ENCODE measurements at regions not wholly inside any gene's neighbourhood (a gene's known extent, or its start where the extent isn't known, plus 50 kb on each side); places are given as distances from the start of the nearest gene placed in this dataset.

DNA sequence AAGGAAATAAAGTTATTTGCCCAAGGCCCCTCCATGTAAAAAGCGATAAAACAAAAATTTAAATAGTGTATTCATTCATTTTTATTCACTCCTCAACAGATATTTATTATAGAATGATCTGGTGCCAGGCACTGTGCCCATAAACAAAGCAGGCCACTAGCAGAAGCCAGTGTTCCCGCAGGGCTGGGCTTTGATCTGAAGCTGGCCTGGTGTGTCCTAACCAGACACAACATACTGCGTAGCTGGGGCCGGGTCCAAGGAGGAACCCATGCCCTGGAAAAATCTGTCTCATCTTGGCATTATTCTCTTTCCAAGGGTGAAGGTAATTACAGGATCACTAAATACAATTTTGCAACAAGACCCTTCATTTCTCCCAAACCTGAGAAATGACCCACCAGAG is 537.4 kb upstream of the CDH5 start:
- H3K4me3 ChIP-seq (ENCODE audit: low read depth, low read length): no peak overlapping the region
- DNase-seq (ENCODE audit: low read depth): no peak
- TF ChIP-seq, protein P1, sequence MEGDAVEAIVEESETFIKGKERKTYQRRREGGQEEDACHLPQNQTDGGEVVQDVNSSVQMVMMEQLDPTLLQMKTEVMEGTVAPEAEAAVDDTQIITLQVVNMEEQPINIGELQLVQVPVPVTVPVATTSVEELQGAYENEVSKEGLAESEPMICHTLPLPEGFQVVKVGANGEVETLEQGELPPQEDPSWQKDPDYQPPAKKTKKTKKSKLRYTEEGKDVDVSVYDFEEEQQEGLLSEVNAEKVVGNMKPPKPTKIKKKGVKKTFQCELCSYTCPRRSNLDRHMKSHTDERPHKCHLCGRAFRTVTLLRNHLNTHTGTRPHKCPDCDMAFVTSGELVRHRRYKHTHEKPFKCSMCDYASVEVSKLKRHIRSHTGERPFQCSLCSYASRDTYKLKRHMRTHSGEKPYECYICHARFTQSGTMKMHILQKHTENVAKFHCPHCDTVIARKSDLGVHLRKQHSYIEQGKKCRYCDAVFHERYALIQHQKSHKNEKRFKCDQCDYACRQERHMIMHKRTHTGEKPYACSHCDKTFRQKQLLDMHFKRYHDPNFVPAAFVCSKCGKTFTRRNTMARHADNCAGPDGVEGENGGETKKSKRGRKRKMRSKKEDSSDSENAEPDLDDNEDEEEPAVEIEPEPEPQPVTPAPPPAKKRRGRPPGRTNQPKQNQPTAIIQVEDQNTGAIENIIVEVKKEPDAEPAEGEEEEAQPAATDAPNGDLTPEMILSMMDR (conservative IDR thresholded peaks at IDR 0.05; ENCODE audit: low read depth, low read length): no peak

- no peak overlapping the region for H3K4me3 ChIP-seq (ENCODE audit: low read depth, low read length)
- TF ChIP-seq, protein P1 (conservative IDR thresholded peaks at IDR 0.05; ENCODE audit: low read depth, low read length): no peak
- DNase-seq (ENCODE audit: low read depth): no peak
Observed at GRCh38 chr16:65828296-65828695, 538.2 kb upstream of the CDH5 start.

DNA sequence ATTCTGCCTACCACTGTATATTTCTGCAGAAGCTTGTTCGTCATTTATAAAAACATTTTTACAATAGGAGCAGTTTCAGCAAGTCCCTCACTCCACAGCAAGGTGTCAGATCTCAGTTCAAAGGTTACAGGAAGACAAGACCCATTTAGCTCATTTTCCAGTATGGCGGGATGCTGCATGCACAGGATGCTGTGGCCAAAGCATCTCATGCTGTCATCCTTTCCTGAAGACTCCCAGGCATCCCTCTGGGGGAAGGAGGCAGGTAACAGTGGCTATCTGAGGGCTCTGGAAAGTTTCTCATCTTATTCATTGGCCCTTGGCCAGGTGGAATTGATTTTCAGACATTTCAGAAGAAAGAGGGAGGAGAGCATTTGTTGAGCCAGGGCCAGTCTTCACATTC is 539.3 kb upstream of the CDH5 start:
- no peak for DNase-seq (ENCODE audit: low read depth)
- no peak overlapping the region for H3K4me3 ChIP-seq (ENCODE audit: low read depth, low read length)
- TF ChIP-seq, protein P1 (conservative IDR thresholded peaks at IDR 0.05; ENCODE audit: low read depth, low read length): no peak

DNA sequence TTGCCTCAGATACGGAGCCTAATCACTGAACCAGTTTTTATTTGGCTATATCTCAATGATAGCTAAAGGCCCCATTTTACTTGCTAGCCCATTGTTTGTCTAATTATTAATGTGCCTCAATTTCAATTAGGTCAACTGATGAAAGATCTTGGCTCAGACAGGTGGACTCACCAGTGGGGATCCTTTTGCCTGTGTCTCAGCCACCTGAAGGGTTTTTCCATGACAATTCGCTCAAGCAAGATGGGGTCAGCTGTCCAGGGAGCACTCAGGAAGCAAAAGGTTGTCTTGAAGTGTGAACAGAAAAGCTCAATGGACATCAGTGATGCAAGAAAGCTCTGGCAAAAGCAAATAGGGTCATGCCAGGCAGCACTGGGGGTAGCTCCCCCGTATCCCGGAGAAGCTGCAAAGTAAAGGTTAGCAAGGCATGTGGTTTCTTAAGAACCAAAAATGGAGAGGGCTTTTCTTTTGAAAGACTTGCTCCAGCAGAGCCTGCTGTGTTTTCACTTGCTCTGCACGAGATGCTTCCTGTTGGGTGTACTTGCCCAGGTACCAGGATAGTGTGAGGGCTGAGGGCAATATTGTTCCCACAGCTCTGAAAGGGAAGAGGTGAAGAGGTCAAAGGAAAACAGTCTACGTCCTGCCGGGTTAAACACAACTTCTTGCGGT is 541.2 kb upstream of the CDH5 start:
- no peak overlapping the region for H3K4me3 ChIP-seq (ENCODE audit: low read depth, low read length)
- TF ChIP-seq, protein P1 (conservative IDR thresholded peaks at IDR 0.05; ENCODE audit: low read depth, low read length): no peak
- no peak for DNase-seq (ENCODE audit: low read depth)

DNA sequence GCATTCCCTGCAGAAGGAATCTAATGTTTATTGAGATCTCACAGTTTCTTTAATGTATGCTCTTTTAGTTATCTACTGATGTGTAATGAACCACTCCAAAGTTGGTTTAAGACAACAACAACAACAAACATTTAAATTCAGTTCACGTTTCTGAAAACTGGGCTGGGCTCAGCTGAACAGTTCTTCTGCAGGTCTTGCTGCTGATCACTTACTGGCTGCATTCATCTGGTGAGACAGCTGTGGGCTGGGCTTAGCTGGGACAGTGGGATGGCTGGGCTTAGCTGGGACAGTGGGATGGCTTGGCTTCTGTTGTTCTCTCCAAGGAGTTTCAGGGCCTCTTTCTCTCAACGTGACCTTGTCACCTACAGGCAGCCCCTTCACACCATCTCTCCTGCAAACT is 544.3 kb upstream of the CDH5 start:
- TF ChIP-seq, protein P1 (conservative IDR thresholded peaks at IDR 0.05; ENCODE audit: low read depth, low read length): no peak
- DNase-seq (ENCODE audit: low read depth): no peak
- no peak overlapping the region for H3K4me3 ChIP-seq (ENCODE audit: low read depth, low read length)

GRCh38 chr16:65819136-65819898 is 547.2 kb upstream of the CDH5 start:
- DNase-seq (ENCODE audit: low read depth): no peak
- TF ChIP-seq, protein P1 (conservative IDR thresholded peaks at IDR 0.05; ENCODE audit: low read depth, low read length): no peak
- no peak overlapping the region for H3K4me3 ChIP-seq (ENCODE audit: low read depth, low read length)

DNA sequence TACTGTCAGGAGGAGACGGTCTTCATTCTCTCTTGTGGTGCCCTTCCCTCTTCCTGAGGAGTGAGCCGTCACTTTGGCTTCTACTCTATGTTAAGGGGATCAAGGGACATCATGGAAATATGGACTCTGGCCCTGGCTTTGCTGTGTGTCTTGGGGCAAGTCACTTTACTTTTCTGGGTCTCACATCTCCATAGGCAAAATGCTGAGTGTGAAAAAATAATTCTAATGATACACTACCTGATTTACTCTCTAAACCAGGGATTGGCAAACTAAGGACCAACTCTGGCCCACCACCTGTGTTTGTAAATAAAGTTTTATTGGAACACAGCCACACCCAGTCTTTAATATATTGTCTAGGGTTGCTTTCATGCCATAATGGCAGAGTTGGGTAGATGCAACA is 548.7 kb upstream of the CDH5 start:
- no peak overlapping the region for H3K4me3 ChIP-seq (ENCODE audit: low read depth, low read length)
- no peak for DNase-seq (ENCODE audit: low read depth)
- TF ChIP-seq, protein P1 (conservative IDR thresholded peaks at IDR 0.05; ENCODE audit: low read depth, low read length): no peak

Data from choroid plexus epithelial cell (primary cell).